Head of caudate nucleus (tissue), 42 donors: ENCODE measurements at regions not wholly inside any gene's neighbourhood (a gene's known extent, or its start where the extent isn't known, plus 50 kb on each side); places are given as distances from the start of the nearest gene placed in this dataset.

Source experiments
- DNase-seq, 42 donors: peaks; one replicate each; pipeline versions ENCODE4 v3.0.0 to v3.0.0-alpha.2; 2020 to 2021; ENCODE audit warnings: mixed read lengths in 7 of 42
- intact Hi-C: fragments of 100-400 bp; cut with DNase I; formaldehyde crosslinking; loops from one replicate; pipeline ENCODE4 v1.15.0; 2022

DNA sequence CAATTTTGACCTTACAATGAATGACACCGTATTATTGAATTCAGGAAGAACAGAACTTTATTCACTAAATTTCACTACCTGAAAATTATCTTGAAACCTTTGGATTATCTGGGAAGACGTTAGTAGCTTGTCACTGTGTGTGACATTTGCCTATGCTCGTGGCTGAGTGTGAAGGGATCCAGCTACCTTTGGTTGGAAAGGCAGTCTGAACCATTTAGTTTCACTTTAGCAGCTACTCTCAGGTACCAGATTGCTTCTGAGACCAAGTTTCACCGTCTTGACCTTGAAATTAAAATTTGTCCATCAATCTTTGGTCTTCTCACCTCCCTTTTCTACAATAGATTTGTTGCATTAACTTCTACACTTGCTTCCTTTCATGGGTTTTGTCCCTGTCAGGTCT is 637.5 kb downstream of the MBD2 start:
- no peak for DNase-seq
- intact Hi-C loops = no loop called here
